BE2C (cell line): ENCODE measurements at regions not wholly inside any gene's neighbourhood (a gene's known extent, or its start where the extent isn't known, plus 50 kb on each side); places are given as distances from the start of the nearest gene placed in this dataset.

Source experiments
- DNase-seq: peaks from one replicate; pipeline ENCODE4 v3.0.0-alpha.2; 2020
- H3K27me3 ChIP-seq: fragments of 250-450 bp; sonication (Bioruptor Pico); 2 replicates; pipeline ENCODE4 v1.5.1; 2020; ENCODE audit warnings: mild to moderate bottlenecking
- H3K36me3 ChIP-seq: fragments of 250-450 bp; sonication (Bioruptor Pico); 2 replicates; pipeline ENCODE4 v1.5.1; 2020; ENCODE audit warnings: mild to moderate bottlenecking
- H3K4me1 ChIP-seq: fragments of 250-450 bp; sonication (Bioruptor Pico); 2 replicates; pipeline ENCODE4 v1.5.1; 2020
- H3K4me3 ChIP-seq: 2 replicates; pipeline ENCODE4 v1.5.1; 2011; ENCODE audit warnings: low read depth, low read length
- H3K9me3 ChIP-seq: fragments of 250-450 bp; sonication (Bioruptor Pico); 2 replicates; pipeline ENCODE4 v1.5.1; 2020
- CTCF ChIP-seq: IDR thresholded peaks from 2 replicates; pipeline ENCODE4 v1.5.1; 2012; ENCODE audit warnings: mild to moderate bottlenecking, low read depth, low read length

GRCh38 chr14:83355609-83356008 lies 1822.0 kb upstream of the SEL1L start:
- H3K9me3 ChIP-seq: no peaks in the 10 kb centered on the region
- no peaks in the 10 kb centered on the region for H3K27me3 ChIP-seq
- DNase-seq: no peak
- H3K4me1 ChIP-seq: no peaks in the 10 kb centered on the region
- no peaks in the 10 kb centered on the region for H3K36me3 ChIP-seq
- TF ChIP-seq CTCF: no peak
- H3K4me3 ChIP-seq: no peak overlapping the region

- DNase-seq: no peak
- Histone ChIP-seq H3K9me3 (no peaks in the 10 kb centered on the region), H3K36me3 (no peaks in the 10 kb centered on the region), H3K4me3 (no peak overlapping the region), H3K4me1 (no peaks in the 10 kb centered on the region), H3K27me3 (no peaks in the 10 kb centered on the region)
- no peak for TF ChIP-seq CTCF
These were observed 1822.4 kb upstream of the SEL1L start for GRCh38 chr14:83356080-83356479.

GRCh38 chr14:83372271-83372670 lies 1838.6 kb upstream of the SEL1L start:
- no peak for DNase-seq
- Histone ChIP-seq H3K4me1 (no peaks in the 10 kb centered on the region), H3K4me3 (no peak overlapping the region), H3K9me3 (no peaks in the 10 kb centered on the region), H3K36me3 (no peaks in the 10 kb centered on the region), H3K27me3 (no peaks in the 10 kb centered on the region)
- no peak for TF ChIP-seq CTCF

- no peak for DNase-seq
- H3K27me3 ChIP-seq: no peaks in the 10 kb centered on the region
- H3K9me3 ChIP-seq: no peaks in the 10 kb centered on the region
- H3K4me1 ChIP-seq: no peaks in the 10 kb centered on the region
- no peak for TF ChIP-seq CTCF
- no peak overlapping the region for H3K4me3 ChIP-seq
- H3K36me3 ChIP-seq: no peaks in the 10 kb centered on the region
These were observed 1845.8 kb upstream of the SEL1L start for GRCh38 chr14:83379436-83379835.

GRCh38 chr14:83384253-83384652 lies 1850.6 kb upstream of the SEL1L start:
- Histone ChIP-seq H3K9me3 (no peaks in the 10 kb centered on the region), H3K27me3 (no peaks in the 10 kb centered on the region), H3K4me3 (no peak overlapping the region), H3K4me1 (no peaks in the 10 kb centered on the region), H3K36me3 (no peaks in the 10 kb centered on the region)
- no peak for DNase-seq
- TF ChIP-seq CTCF: no peak

GRCh38 chr14:83395321-83395720 lies 1861.7 kb upstream of the SEL1L start:
- DNase-seq: no peak
- Histone ChIP-seq H3K27me3 (no peaks in the 10 kb centered on the region), H3K4me3 (no peak overlapping the region), H3K36me3 (no peaks in the 10 kb centered on the region), H3K4me1 (no peaks in the 10 kb centered on the region), H3K9me3 (no peaks in the 10 kb centered on the region; the same call in 1 of the 2 replicates)
- TF ChIP-seq CTCF: no peak
